Choroid plexus epithelial cell (primary cell): ENCODE measurements at regions not wholly inside any gene's neighbourhood (a gene's known extent, or its start where the extent isn't known, plus 50 kb on each side); places are given as distances from the start of the nearest gene placed in this dataset.
"Not testable (repeated sequence)": the region's sequence is repeated elsewhere in the genome, so short reads cannot be mapped to it uniquely, and the experiment has no call there.

Source experiments
- DNase-seq: peaks from one replicate; pipeline ENCODE4 v3.0.0-alpha.2; 2010; ENCODE audit warnings: low read depth
- H3K4me3 ChIP-seq: 2 replicates; pipeline ENCODE4 v1.5.1; 2011; ENCODE audit warnings: low read depth, mild to moderate bottlenecking, control low read depth, low read length, moderate library complexity
- TF ChIP-seq, protein P1 (sequence below): conservative IDR thresholded peaks from 2 replicates; pipeline ENCODE4 v1.5.1; 2011; ENCODE audit warnings: low read depth, mild to moderate bottlenecking, control low read depth, inconsistent platforms, low read length, moderate library complexity

GRCh38 chr14:34161351-34162082 is 210.6 kb upstream of the EGLN3 start:
- TF ChIP-seq, protein P1, sequence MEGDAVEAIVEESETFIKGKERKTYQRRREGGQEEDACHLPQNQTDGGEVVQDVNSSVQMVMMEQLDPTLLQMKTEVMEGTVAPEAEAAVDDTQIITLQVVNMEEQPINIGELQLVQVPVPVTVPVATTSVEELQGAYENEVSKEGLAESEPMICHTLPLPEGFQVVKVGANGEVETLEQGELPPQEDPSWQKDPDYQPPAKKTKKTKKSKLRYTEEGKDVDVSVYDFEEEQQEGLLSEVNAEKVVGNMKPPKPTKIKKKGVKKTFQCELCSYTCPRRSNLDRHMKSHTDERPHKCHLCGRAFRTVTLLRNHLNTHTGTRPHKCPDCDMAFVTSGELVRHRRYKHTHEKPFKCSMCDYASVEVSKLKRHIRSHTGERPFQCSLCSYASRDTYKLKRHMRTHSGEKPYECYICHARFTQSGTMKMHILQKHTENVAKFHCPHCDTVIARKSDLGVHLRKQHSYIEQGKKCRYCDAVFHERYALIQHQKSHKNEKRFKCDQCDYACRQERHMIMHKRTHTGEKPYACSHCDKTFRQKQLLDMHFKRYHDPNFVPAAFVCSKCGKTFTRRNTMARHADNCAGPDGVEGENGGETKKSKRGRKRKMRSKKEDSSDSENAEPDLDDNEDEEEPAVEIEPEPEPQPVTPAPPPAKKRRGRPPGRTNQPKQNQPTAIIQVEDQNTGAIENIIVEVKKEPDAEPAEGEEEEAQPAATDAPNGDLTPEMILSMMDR = no peak
- no peak overlapping the region for H3K4me3 ChIP-seq
- DNase-seq = no peak

DNA sequence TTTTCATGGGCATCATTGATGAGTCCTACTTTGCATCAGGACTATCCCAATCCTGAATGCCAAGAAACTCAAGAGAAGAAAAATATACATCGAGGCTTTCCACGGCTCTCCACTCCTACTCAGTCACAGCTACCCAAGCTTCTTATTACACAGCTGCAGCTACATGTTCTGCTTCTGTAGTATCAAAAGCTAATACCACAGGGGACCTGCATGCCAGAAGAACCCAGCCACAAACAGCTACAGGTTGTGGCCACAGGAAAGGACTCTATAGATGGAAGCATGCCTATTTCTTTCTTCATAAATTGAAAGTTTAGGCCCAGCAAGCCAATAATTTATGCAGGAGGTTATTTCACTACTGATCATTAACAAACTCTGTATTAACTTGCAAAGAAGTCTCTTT is 209.7 kb upstream of the EGLN3 start:
- no peak for DNase-seq

DNA sequence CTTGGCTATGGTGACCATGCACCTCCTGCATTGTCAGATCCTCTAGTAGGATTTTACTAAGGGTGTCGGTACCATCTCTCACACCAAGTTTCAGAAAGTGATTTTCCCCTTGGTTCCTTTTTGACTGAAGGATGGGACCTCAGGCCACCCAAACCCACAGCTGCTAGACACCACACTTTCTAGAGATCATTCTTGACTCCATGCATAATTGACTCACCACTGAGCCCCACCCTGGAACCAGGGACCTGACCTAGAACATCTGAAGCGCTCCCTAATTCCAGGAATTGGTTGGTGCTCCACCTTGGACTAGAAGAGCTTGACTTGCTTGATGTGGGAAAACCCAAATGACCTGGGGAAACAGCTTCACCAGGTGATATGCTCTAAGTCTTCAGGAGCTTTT is 206.8 kb upstream of the EGLN3 start:
- TF ChIP-seq, protein P1 = no peak
- DNase-seq = no peak
- H3K4me3 ChIP-seq = no peak overlapping the region

More for the DNA sequence above, 209.7 kb upstream of the EGLN3 start:
- TF ChIP-seq, protein P1 = no peak
- no peak overlapping the region for H3K4me3 ChIP-seq

GRCh38 chr14:34147461-34147860 is 196.6 kb upstream of the EGLN3 start:
- DNase-seq = no peak
- TF ChIP-seq, protein P1 = no peak
- no peak overlapping the region for H3K4me3 ChIP-seq

DNA sequence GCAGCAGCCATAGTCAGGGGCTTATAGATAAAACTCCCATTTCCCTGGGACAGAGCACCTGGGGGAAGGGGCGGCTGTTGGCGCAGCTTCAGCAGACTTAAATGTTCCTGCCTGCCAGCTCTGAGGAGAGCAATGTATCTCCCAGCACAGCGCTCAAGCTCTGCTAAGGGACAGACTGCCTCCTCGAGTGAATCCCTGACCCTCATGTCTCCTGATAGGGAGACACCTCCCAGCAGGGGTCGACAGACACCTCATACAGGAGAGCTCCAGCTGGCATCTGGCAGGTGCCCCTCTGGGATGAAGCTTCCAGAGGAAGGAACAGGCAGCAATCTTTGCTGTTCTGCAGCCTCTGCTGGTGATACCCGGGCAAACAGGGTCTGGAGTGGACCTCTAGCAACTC is 189.3 kb upstream of the EGLN3 start:
- DNase-seq, H3K4me3 ChIP-seq: not testable (repeated sequence)

GRCh38 chr14:34139160-34140121 is 188.6 kb upstream of the EGLN3 start:
- not testable (repeated sequence) for H3K4me3 ChIP-seq
- DNase-seq = peak; percentile 17

- DNase-seq = no peak
- TF ChIP-seq, protein P1 = no peak
- no peak overlapping the region for H3K4me3 ChIP-seq
Observed at GRCh38 chr14:34138175-34138574, 187.3 kb upstream of the EGLN3 start.
